ENCODE measurements at regions not wholly inside any gene's neighbourhood (a gene's known extent, or its start where the extent isn't known, plus 50 kb on each side); places are given as distances from the start of the nearest gene placed in this dataset.

DNA sequence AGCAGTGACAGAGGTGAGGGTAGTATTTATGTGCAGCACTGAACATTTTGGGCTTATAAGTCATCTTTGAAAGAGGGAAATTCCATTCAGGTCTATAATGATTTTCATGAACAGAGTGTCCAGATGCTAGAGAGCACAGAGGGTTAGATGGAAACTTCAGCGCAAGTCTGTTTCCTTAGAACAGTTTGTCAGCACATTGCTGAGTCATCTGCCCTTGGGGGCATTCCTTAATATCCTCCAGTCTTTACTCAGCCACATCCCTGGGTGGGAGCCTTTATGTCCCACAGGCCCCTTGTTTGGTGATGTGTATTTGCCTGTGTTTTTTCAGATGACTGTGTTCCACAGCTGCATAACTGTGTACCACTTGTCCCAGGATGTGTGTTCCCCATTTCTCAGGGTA, 138.5 kb upstream of the S1PR3 start:
- H3K27ac ChIP-seq (ENCODE audit: control insufficient read depth, insufficient read depth): no peak overlapping the region
- ChIA-PET POLR2A (no interaction called here), RAD21 (ENCODE audit: unreplicated experiment) (no interaction called here), CTCF (no interaction called here), SMC1A (ENCODE audit: uncharacterized antibody, unreplicated experiment) (no interaction called here)
- intact Hi-C loops (cut with micrococcal nuclease; ENCODE audit: unreplicated experiment): no loop called here
- TF ChIP-seq STAT3 (IDR thresholded peaks at IDR 0.05; ENCODE audit: low read depth, low read length): no peak
- no peak for TF ChIP-seq PKNOX1 (IDR thresholded peaks at IDR 0.05)
- no peak for TF ChIP-seq MTA3 (IDR thresholded peaks at IDR 0.05; ENCODE audit: borderline replicate concordance, low read length)
- TF ChIP-seq BCL11A (IDR thresholded peaks at IDR 0.05; ENCODE audit: low read depth, low read length): no peak
- no peak for TF ChIP-seq TCF3 (IDR thresholded peaks at IDR 0.05; ENCODE audit: borderline replicate concordance, insufficient read depth, low read depth, low read length)
- TF ChIP-seq, protein P1, sequence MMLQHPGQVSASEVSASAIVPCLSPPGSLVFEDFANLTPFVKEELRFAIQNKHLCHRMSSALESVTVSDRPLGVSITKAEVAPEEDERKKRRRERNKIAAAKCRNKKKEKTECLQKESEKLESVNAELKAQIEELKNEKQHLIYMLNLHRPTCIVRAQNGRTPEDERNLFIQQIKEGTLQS (IDR thresholded peaks at IDR 0.05; ENCODE audit: borderline replicate concordance, extremely low read depth, low read depth, low read length): no peak
- BruUV-seq (replicated peaks): no TSS peak
- no peak for DNase-seq (ENCODE audit: low read depth, low spot score)
- no peak overlapping the region for H3K4me2 ChIP-seq (ENCODE audit: control insufficient read depth, insufficient read depth)
- FAIRE-seq: no peak
- no peak for ATAC-seq
- H3K27me3 ChIP-seq (replicated peaks in 1 of 2; ENCODE audit: control insufficient read depth in 2 of 2, insufficient read depth in 2 of 2, low read length in 1 of 2): no peaks in the 10 kb centered on the region
- no peaks in the 10 kb centered on the region for H3K4me1 ChIP-seq (ENCODE audit: control insufficient read depth, insufficient read depth, low read length)
- no peaks in the 10 kb centered on the region for H3K79me2 ChIP-seq (ENCODE audit: control insufficient read depth, insufficient read depth, low read length)
- H2AFZ ChIP-seq (ENCODE audit: control insufficient read depth, low read depth, low read length): no peak overlapping the region
- 0% methylated on average over 1 of the region's 1 CpG for WGBS (ENCODE audit: insufficient coverage, insufficient replicate concordance, low lambda C conversion rate, missing lambda C conversion rate)
- no peak overlapping the region for H3K9ac ChIP-seq (ENCODE audit: control insufficient read depth, insufficient read depth, low read length)
- H3K36me3 ChIP-seq (ENCODE audit: control insufficient read depth in 2 of 2, insufficient read depth in 2 of 2, low read length in 1 of 2): no peaks in the 10 kb centered on the region
- in situ Hi-C loops (cut with MboI): no loop called here
- H3K4me3 ChIP-seq: no peak overlapping the region
- no peaks in the 10 kb centered on the region for H4K20me1 ChIP-seq (ENCODE audit: control insufficient read depth, insufficient read depth)
- H3K9me3 ChIP-seq (replicated peaks; ENCODE audit: control insufficient read depth, insufficient read depth, low read length): no peaks in the 10 kb centered on the region

DNA sequence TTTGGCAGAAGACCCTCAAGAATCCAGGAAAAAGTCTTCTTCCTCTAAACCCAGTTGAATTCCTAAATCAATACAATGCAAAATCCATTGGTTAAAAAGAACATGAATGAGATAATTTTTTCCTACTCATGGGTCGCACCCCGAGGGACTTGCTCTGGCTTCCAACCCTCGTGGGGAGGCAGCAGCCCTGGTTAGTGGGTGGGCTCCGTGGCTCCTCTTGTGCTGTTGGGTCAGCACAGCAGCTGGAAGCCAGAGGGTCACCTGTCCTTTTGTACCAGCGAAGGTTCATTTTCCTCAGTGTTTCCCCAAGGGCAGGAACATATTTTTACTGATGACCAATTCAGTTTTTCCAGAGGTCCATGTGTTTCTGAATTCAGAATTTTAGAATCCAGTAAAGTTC, 120.6 kb upstream of the S1PR3 start:
- WGBS (ENCODE audit: insufficient coverage, insufficient replicate concordance, low lambda C conversion rate, missing lambda C conversion rate): 23% methylated on average over 5 of the region's 5 CpGs
- intact Hi-C loops (cut with micrococcal nuclease; ENCODE audit: unreplicated experiment): no loop called here
- Histone ChIP-seq H3K9ac (ENCODE audit: control insufficient read depth, insufficient read depth, low read length) (no peak overlapping the region), H3K4me2 (ENCODE audit: control insufficient read depth, insufficient read depth) (no peak overlapping the region), H3K79me2 (ENCODE audit: control insufficient read depth, insufficient read depth, low read length) (no peaks in the 10 kb centered on the region), H3K4me3 (no peak overlapping the region), H3K4me1 (ENCODE audit: control insufficient read depth, insufficient read depth, low read length) (no peaks in the 10 kb centered on the region), H3K9me3 (replicated peaks; ENCODE audit: control insufficient read depth, insufficient read depth, low read length) (no peaks in the 10 kb centered on the region), H3K27me3 (replicated peaks in 1 of 2; ENCODE audit: control insufficient read depth in 2 of 2, insufficient read depth in 2 of 2, low read length in 1 of 2) (no peaks in the 10 kb centered on the region), H4K20me1 (ENCODE audit: control insufficient read depth, insufficient read depth) (no peaks in the 10 kb centered on the region), H2AFZ (ENCODE audit: control insufficient read depth, low read depth, low read length) (no peak overlapping the region), H3K36me3 (ENCODE audit: control insufficient read depth in 2 of 2, insufficient read depth in 2 of 2, low read length in 1 of 2) (no peaks in the 10 kb centered on the region), H3K27ac (ENCODE audit: control insufficient read depth, insufficient read depth) (no peak overlapping the region)
- ChIA-PET RAD21 (ENCODE audit: unreplicated experiment) (no interaction called here), SMC1A (ENCODE audit: uncharacterized antibody, unreplicated experiment) (no interaction called here), POLR2A (interaction anchor here (0.6 kb wide), 1 partner anchor 1858 kb away, joined by 3 read pairs; no protein-coding TSS in a partner anchor), CTCF (no interaction called here)
- BruUV-seq (replicated peaks): no TSS peak
- no peak for FAIRE-seq
- no peak for ATAC-seq
- in situ Hi-C loops (cut with MboI): no loop called here
- DNase-seq (ENCODE audit: low read depth, low spot score): no peak
- TF ChIP-seq, protein P1 (IDR thresholded peaks at IDR 0.05; ENCODE audit: borderline replicate concordance, extremely low read depth, low read depth, low read length): no peak
- TF ChIP-seq PRDM15 (CRISPR knock-in tag; IDR thresholded peaks at IDR 0.05): no peak
- TF ChIP-seq SMAD5 (IDR thresholded peaks at IDR 0.05; ENCODE audit: low read depth): no peak
- TF ChIP-seq SUZ12 (IDR thresholded peaks at IDR 0.05; ENCODE audit: unreplicated experiment): no peak
- no peak for TF ChIP-seq MTA2 (IDR thresholded peaks at IDR 0.05; ENCODE audit: low read depth)
- no peak for TF ChIP-seq GABPA (IDR thresholded peaks at IDR 0.05; ENCODE audit: low read depth)
- TF ChIP-seq ELK1 (IDR thresholded peaks at IDR 0.05; ENCODE audit: low read depth, low read length): no peak
